A549 (cell line): ENCODE measurements at regions not wholly inside any gene's neighbourhood (a gene's known extent, or its start where the extent isn't known, plus 50 kb on each side); places are given as distances from the start of the nearest gene placed in this dataset.
A peak's percentile ranks its signal among the peaks of the same experiment; 100 is the strongest.

Experiments
- ATAC-seq, 2 experiments: fragments of 200-7000 bp in 1 of 2; fragments of >200 bp in 1 of 2; cut with Nextera tagmentation in 1 of 2; cut with Tn5 transposase in 1 of 2; 3 replicates each; pipeline versions ENCODE4 v1.8.0 to v1.9.1; 2018 to 2020; ENCODE audit warnings: mild to moderate bottlenecking in 1 of 2, moderate library complexity in 1 of 2
- CTCF ChIA-PET: fragments of 300-600 bp; sonication (Branson Sonifier 250); formaldehyde crosslinking; extraction: SDS; loops from one replicate; lab custom pipeline; 2021; ENCODE audit warnings: antibody characterized with exemption, inconsistent platforms; lab: Yijun Ruan, JAX
- POLR2A ChIA-PET: fragments of 350-600 bp; formaldehyde crosslinking; extraction: SDS; loops from one replicate; lab custom pipeline; 2021; ENCODE audit warnings: antibody characterized with exemption, inconsistent platforms; lab: Yijun Ruan, JAX
- DNase-seq, 2 experiments: peaks; one replicate each; pipeline versions ENCODE4 v3.0.0 to v3.0.0-alpha.2; 2011 to 2016; ENCODE audit warnings: low read depth in 1 of 2, low spot score in 1 of 2
- FAIRE-seq: peaks from 2 replicates; lab custom pipeline; 2011; peaks lifted over from hg19 to GRCh38; lab: Jason Lieb, UNC
- H3K27ac ChIP-seq, 2 experiments: fragments of >200 bp; sonication (Bioruptor Twin); formaldehyde crosslinking; 3 replicates each; pipeline ENCODE4 v1.5.1; 2016 to 2017
- H3K4me1 ChIP-seq: fragments of >200 bp; sonication (Bioruptor Twin); formaldehyde crosslinking; 3 replicates; pipeline ENCODE4 v1.6.1; 2016
- H3K4me2 ChIP-seq: fragments of >200 bp; sonication (Bioruptor Twin); formaldehyde crosslinking; 3 replicates; pipeline ENCODE4 v1.6.1; 2016
- H3K4me3 ChIP-seq: fragments of >200 bp; sonication (Bioruptor Twin); formaldehyde crosslinking; 3 replicates; pipeline ENCODE4 v1.5.1; 2016
- H3K9me3 ChIP-seq: fragments of >200 bp; sonication (Bioruptor Twin); formaldehyde crosslinking; 3 replicates; pipeline ENCODE4 v1.6.1; 2016
- BHLHE40 ChIP-seq: IDR thresholded peaks from 2 replicates; pipeline ENCODE4 v1.6.1; 2012; ENCODE audit warnings: low read depth, low read length, inconsistent platforms
- CBX2 ChIP-seq: fragments of 200-600 bp; sonication (generic); IDR thresholded peaks from 2 replicates; pipeline ENCODE4 v1.6.1; 2016; ENCODE audit warnings: low read depth, mild to moderate bottlenecking, borderline replicate concordance
- CHD4 ChIP-seq: fragments of 200-600 bp; sonication (generic); IDR thresholded peaks from 2 replicates; pipeline ENCODE4 v1.6.1; 2016; ENCODE audit warnings: antibody characterized with exemption, mild to moderate bottlenecking, borderline replicate concordance
- EHF ChIP-seq: fragments of 250-450 bp; sonication (Bioruptor Pico); IDR thresholded peaks from 2 replicates; pipeline ENCODE4 v1.5.0; 2020; ENCODE audit warnings: mild to moderate bottlenecking
- EHMT2 ChIP-seq: fragments of 200-600 bp; sonication (generic); IDR thresholded peaks from 2 replicates; pipeline ENCODE4 v1.6.1; 2016; ENCODE audit warnings: antibody characterized with exemption, low read depth, mild to moderate bottlenecking, moderate library complexity
- EP300 ChIP-seq, 2 experiments: fragments of >200 bp; sonication (Bioruptor Twin); formaldehyde crosslinking; IDR thresholded peaks; 2 replicates in 1 of 2; 3 replicates in 1 of 2; pipeline ENCODE4 v1.6.1; 2016 to 2017
- ESRRA ChIP-seq: fragments of 150-350 bp; IDR thresholded peaks from 2 replicates; pipeline ENCODE4 v1.6.1; 2014; ENCODE audit warnings: mild to moderate bottlenecking, low read length, borderline replicate concordance
- GATA3 ChIP-seq: IDR thresholded peaks from 2 replicates; pipeline ENCODE4 v1.6.1; 2012; ENCODE audit warnings: borderline replicate concordance
- HDAC2 ChIP-seq: fragments of 200-600 bp; sonication (generic); IDR thresholded peaks from 2 replicates; pipeline ENCODE4 v1.6.1; 2016
- HEYL ChIP-seq: fragments of 250-450 bp; sonication (Bioruptor Pico); IDR thresholded peaks from 2 replicates; pipeline ENCODE4 v1.8.0; 2021; ENCODE audit warnings: mild to moderate bottlenecking, moderate library complexity
- HOXB5 ChIP-seq: fragments of 250-450 bp; sonication (Bioruptor Pico); IDR thresholded peaks from 2 replicates; pipeline ENCODE4 v1.5.0; 2020; ENCODE audit warnings: mild to moderate bottlenecking, moderate library complexity
- KDM1A ChIP-seq: fragments of 200-600 bp; sonication (generic); IDR thresholded peaks from 2 replicates; pipeline ENCODE4 v1.6.1; 2016; ENCODE audit warnings: low read depth, mild to moderate bottlenecking
- KDM5A ChIP-seq: fragments of 200-600 bp; sonication (generic); IDR thresholded peaks from 2 replicates; pipeline ENCODE4 v1.6.1; 2016; ENCODE audit warnings: antibody characterized with exemption, mild to moderate bottlenecking
- MAFK ChIP-seq: fragments of 450-650 bp; IDR thresholded peaks from 2 replicates; pipeline ENCODE4 v1.6.1; 2014; ENCODE audit not compliant: partially characterized antibody
- MAX ChIP-seq: IDR thresholded peaks from 2 replicates; pipeline ENCODE4 v1.6.1; 2012
- NPAS2 ChIP-seq: fragments of 250-450 bp; sonication (Bioruptor Pico); IDR thresholded peaks from 2 replicates; pipeline ENCODE4 v1.8.0; 2022; ENCODE audit warnings: mild to moderate bottlenecking, moderate library complexity, borderline replicate concordance
- PHF8 ChIP-seq: fragments of 200-600 bp; sonication (generic); IDR thresholded peaks from 2 replicates; pipeline ENCODE4 v1.6.1; 2016; ENCODE audit warnings: low read depth, mild to moderate bottlenecking, antibody characterized with exemption, moderate library complexity, borderline replicate concordance
- POLR2A ChIP-seq: IDR thresholded peaks from 2 replicates; pipeline ENCODE4 v1.6.1; 2012; ENCODE audit warnings: mild to moderate bottlenecking, low read length
- RCOR1 ChIP-seq: fragments of 150-350 bp; IDR thresholded peaks from 2 replicates; pipeline ENCODE4 v1.6.1; 2014; ENCODE audit warnings: antibody characterized with exemption, low read length, low read depth
- RNF2 ChIP-seq: fragments of 200-600 bp; sonication (generic); IDR thresholded peaks from 2 replicates; pipeline ENCODE4 v1.6.1; 2016; ENCODE audit warnings: low read depth, mild to moderate bottlenecking, antibody characterized with exemption, moderate library complexity, borderline replicate concordance
- SREBF2 ChIP-seq: fragments of 450-650 bp; IDR thresholded peaks from 2 replicates; pipeline ENCODE4 v1.6.1; 2014; ENCODE audit warnings: mild to moderate bottlenecking, moderate library complexity
- TP53 ChIP-seq: fragments of 250-450 bp; sonication (Bioruptor Pico); IDR thresholded peaks from 2 replicates; pipeline ENCODE4 v1.5.0; 2021; ENCODE audit warnings: mild to moderate bottlenecking, moderate library complexity
- USF2 ChIP-seq: fragments of 450-650 bp; IDR thresholded peaks from 2 replicates; pipeline ENCODE4 v1.6.1; 2014; ENCODE audit warnings: antibody characterized with exemption
- ZSCAN20 ChIP-seq: fragments of 250-450 bp; sonication (Bioruptor Pico); IDR thresholded peaks from 2 replicates; pipeline ENCODE4 v1.8.0; 2022; ENCODE audit warnings: mild to moderate bottlenecking, moderate library complexity
- WGBS: methylation state at CpG from one replicate; pipeline ENCODE4 v1.1.6; 2017; ENCODE audit errors: missing lambda C conversion rate; 5-methylcytosine and 5-hydroxymethylcytosine counted together
- TF ChIP-seq, protein P1 (sequence below): fragments of >200 bp; sonication (Bioruptor Twin); formaldehyde crosslinking; IDR thresholded peaks from 3 replicates; pipeline ENCODE4 v1.5.1; 2016
- TF ChIP-seq, protein P2 (sequence below): IDR thresholded peaks from 2 replicates; pipeline ENCODE4 v1.6.1; 2012; ENCODE audit warnings: low read depth, borderline replicate concordance
- TF ChIP-seq, protein P3 (sequence below): fragments of >200 bp; sonication (Bioruptor Twin); formaldehyde crosslinking; IDR thresholded peaks from 3 replicates; pipeline ENCODE4 v1.6.1; 2016

DNA sequence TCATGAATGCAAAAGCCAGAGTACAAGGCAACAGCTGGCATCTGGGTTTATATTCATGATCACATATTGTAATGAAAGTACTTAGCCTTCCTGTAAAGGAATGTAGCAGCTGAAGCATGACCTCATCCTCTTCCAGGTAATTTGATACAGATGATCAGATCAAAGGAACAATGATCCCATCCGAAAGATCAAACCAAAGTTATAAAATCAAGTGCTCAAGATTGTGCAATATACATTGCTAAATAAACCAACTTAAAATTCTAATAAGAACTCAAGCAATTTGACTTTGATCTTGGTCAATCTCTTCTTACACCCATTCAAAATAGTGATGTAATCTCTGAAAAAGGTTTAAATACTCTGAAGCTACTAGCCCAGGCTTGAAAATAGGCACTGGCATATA lies 113.1 kb upstream of the INPP4B start (continued):
- TF ChIP-seq BHLHE40 (no peak), EP300 (IDR thresholded peaks at IDR 0.05) (no peak), CBX2 (no peak), ZSCAN20 (CRISPR knock-in tag) (no peak), MAFK (no peak), CHD4 (no peak), TP53 (no peak), KDM1A (no peak)
- TF ChIP-seq, protein P1, sequence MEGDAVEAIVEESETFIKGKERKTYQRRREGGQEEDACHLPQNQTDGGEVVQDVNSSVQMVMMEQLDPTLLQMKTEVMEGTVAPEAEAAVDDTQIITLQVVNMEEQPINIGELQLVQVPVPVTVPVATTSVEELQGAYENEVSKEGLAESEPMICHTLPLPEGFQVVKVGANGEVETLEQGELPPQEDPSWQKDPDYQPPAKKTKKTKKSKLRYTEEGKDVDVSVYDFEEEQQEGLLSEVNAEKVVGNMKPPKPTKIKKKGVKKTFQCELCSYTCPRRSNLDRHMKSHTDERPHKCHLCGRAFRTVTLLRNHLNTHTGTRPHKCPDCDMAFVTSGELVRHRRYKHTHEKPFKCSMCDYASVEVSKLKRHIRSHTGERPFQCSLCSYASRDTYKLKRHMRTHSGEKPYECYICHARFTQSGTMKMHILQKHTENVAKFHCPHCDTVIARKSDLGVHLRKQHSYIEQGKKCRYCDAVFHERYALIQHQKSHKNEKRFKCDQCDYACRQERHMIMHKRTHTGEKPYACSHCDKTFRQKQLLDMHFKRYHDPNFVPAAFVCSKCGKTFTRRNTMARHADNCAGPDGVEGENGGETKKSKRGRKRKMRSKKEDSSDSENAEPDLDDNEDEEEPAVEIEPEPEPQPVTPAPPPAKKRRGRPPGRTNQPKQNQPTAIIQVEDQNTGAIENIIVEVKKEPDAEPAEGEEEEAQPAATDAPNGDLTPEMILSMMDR = no peak
- TF ChIP-seq, protein P2, sequence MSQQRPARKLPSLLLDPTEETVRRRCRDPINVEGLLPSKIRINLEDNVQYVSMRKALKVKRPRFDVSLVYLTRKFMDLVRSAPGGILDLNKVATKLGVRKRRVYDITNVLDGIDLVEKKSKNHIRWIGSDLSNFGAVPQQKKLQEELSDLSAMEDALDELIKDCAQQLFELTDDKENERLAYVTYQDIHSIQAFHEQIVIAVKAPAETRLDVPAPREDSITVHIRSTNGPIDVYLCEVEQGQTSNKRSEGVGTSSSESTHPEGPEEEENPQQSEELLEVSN = no peak

DNA sequence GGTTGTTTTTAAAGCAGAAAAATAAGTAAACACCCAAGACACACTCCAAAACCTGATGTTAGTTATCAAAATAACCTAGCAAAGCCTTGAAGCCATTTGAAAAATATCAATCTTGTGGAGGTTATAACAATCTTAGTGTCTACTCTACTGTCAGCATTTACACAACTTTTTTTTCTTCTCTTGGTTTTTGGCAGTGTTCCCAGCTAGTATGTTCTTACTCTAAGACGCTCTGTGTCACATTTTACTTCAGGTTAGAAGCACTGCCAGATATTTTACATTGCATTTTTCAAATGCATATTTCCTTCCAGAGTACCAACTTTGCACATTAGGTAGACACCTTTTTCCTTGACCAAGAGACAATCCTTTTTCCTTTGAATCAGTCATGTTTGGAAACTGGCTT lies 114.0 kb upstream of the INPP4B start:
- Histone ChIP-seq H3K4me2 (no peak overlapping the region), H3K9me3 (0 out of 3 replicates have a peak, but pooled peaks cover 4% of the 10 kb centered on the region), H3K4me3 (no peak overlapping the region), H3K4me1 (no peaks in the 10 kb centered on the region), H3K27ac (no peak overlapping the region)
- CTCF ChIA-PET = no interaction called here
- 33% methylated on average over 1 of the region's 1 CpG for WGBS
- no peak for DNase-seq
- TF ChIP-seq HEYL = no peak
- TF ChIP-seq TP53 = no peak
- TF ChIP-seq, protein P3, sequence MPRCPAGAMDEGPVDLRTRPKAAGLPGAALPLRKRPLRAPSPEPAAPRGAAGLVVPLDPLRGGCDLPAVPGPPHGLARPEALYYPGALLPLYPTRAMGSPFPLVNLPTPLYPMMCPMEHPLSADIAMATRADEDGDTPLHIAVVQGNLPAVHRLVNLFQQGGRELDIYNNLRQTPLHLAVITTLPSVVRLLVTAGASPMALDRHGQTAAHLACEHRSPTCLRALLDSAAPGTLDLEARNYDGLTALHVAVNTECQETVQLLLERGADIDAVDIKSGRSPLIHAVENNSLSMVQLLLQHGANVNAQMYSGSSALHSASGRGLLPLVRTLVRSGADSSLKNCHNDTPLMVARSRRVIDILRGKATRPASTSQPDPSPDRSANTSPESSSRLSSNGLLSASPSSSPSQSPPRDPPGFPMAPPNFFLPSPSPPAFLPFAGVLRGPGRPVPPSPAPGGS = no peak
- no peak for TF ChIP-seq PHF8
- TF ChIP-seq CBX2 = no peak
- no peak for TF ChIP-seq CHD4
- TF ChIP-seq ESRRA = no peak
- no peak for TF ChIP-seq KDM1A
- TF ChIP-seq RNF2 = no peak
- TF ChIP-seq NPAS2 (CRISPR knock-in tag) = no peak
- no peak for FAIRE-seq
- ATAC-seq = no peak
- POLR2A ChIA-PET = no interaction called here

- Histone ChIP-seq H3K4me3 (no peak overlapping the region), H3K9me3 (no peaks in the 10 kb centered on the region), H3K4me1 (no peaks in the 10 kb centered on the region), H3K27ac (no peak overlapping the region), H3K4me2 (no peak overlapping the region)
- ChIA-PET CTCF (no interaction called here), POLR2A (no interaction called here)
- 30% methylated on average over 6 of the region's 6 CpGs for WGBS
- FAIRE-seq = no peak
- DNase-seq = no peak
- no peak for TF ChIP-seq BHLHE40
- TF ChIP-seq MAFK = peak; percentile 54
- ATAC-seq = no peak
These were observed 115.0 kb upstream of the INPP4B start for GRCh38 chr4:142960867-142961644.

GRCh38 chr4:142961866-142962265 lies 115.8 kb upstream of the INPP4B start:
- Histone ChIP-seq H3K9me3 (no peaks in the 10 kb centered on the region), H3K4me1 (no peaks in the 10 kb centered on the region), H3K4me3 (no peak overlapping the region), H3K27ac (no peak overlapping the region), H3K4me2 (no peak overlapping the region)
- POLR2A ChIA-PET = no interaction called here
- FAIRE-seq (no peak), ATAC-seq (no peak), DNase-seq (no peak)
- TF ChIP-seq MAFK (no peak), EP300 (IDR thresholded peaks at IDR 0.05) (no peak), MAX (no peak), USF2 (no peak), HDAC2 (no peak), EHF (CRISPR knock-in tag) (no peak), KDM5A (no peak), EHMT2 (no peak), KDM1A (no peak), GATA3 (no peak), RCOR1 (no peak), HOXB5 (no peak), SREBF2 (no peak), POLR2A (no peak), CBX2 (no peak)
- 17% methylated on average over 1 of the region's 1 CpG for WGBS
- CTCF ChIA-PET = no interaction called here
